CD14-positive monocyte (primary cell): ENCODE measurements at regions not wholly inside any gene's neighbourhood (a gene's known extent, or its start where the extent isn't known, plus 50 kb on each side); places are given as distances from the start of the nearest gene placed in this dataset.

Experiments used
- DNase-seq, 3 donors: peaks; one replicate each; pipeline ENCODE4 v3.0.0-alpha.2; 2011 to 2022
- H2AFZ ChIP-seq: 2 replicates; pipeline ENCODE4 v1.6.0; 2012; ENCODE audit warnings: mild to moderate bottlenecking, low read depth, low read length, inconsistent platforms; ENCODE audit not compliant: insufficient read depth, poor library complexity, severe bottlenecking
- H3K27ac ChIP-seq, 2 donors: 1 replicate in 1 of 2; 2 replicates in 1 of 2; pipeline ENCODE4 v1.5.1; 2012 to 2013; ENCODE audit warnings: low read length in 2 of 2, control low read depth in 1 of 2, inconsistent platforms in 1 of 2, low read depth in 1 of 2, mild to moderate bottlenecking in 1 of 2
- H3K27me3 ChIP-seq, 2 donors: one replicate each; pipeline versions ENCODE4 v1.6.0 to v1.6.1; 2011 to 2013; ENCODE audit warnings: low read length in 2 of 2; ENCODE audit not compliant: control insufficient read depth in 2 of 2, insufficient read depth in 2 of 2
- H3K36me3 ChIP-seq, 2 donors: replicated peaks in 1 of 2; 1 replicate in 1 of 2; 2 replicates in 1 of 2; pipeline versions ENCODE4 v1.5.1 to v1.6.1; 2012 to 2013; ENCODE audit warnings: low read length in 2 of 2, control low read depth in 1 of 2, inconsistent platforms in 1 of 2, mild to moderate bottlenecking in 1 of 2; ENCODE audit not compliant: insufficient read depth in 2 of 2, control insufficient read depth in 1 of 2
- H3K4me1 ChIP-seq, 2 donors: 1 replicate in 1 of 2; 2 replicates in 1 of 2; pipeline versions ENCODE4 v1.5.1 to v1.6.1; 2012 to 2013; ENCODE audit warnings: low read length in 2 of 2, control low read depth in 1 of 2, inconsistent platforms in 1 of 2, mild to moderate bottlenecking in 1 of 2, moderate library complexity in 1 of 2; ENCODE audit not compliant: insufficient read depth in 2 of 2, control insufficient read depth in 1 of 2
- H3K4me2 ChIP-seq: replicated peaks from 2 replicates; pipeline ENCODE3; 2012; ENCODE audit warnings: low read length, moderate library complexity, mild to moderate bottlenecking; ENCODE audit not compliant: poor library complexity, severe bottlenecking; ENCODE audit errors: extremely low read depth
- H3K4me3 ChIP-seq, 3 experiments: fragments of 200-600 bp in 1 of 3; sonication (generic) in 1 of 3; replicated peaks in 1 of 3; 1 replicate in 2 of 3; 2 replicates in 1 of 3; pipeline ENCODE4 v1.5.1; 2011 to 2013; ENCODE audit warnings: low read length in 3 of 3, mild to moderate bottlenecking in 3 of 3, control low read depth in 2 of 3, low read depth in 2 of 3, inconsistent platforms in 1 of 3, moderate library complexity in 1 of 3
- H3K79me2 ChIP-seq: 2 replicates; pipeline ENCODE4 v1.6.0; 2012; ENCODE audit warnings: mild to moderate bottlenecking, control low read depth, inconsistent platforms, low read length, moderate library complexity; ENCODE audit not compliant: insufficient read depth
- H3K9ac ChIP-seq: 2 replicates; pipeline ENCODE4 v1.6.0; 2017; ENCODE audit warnings: low read length, mild to moderate bottlenecking; ENCODE audit not compliant: insufficient read depth, poor library complexity, severe bottlenecking
- H3K9me3 ChIP-seq, 2 donors: replicated peaks in 1 of 2; 1 replicate in 1 of 2; 2 replicates in 1 of 2; pipeline versions ENCODE4 v1.5.1 to v1.6.1; 2012 to 2013; ENCODE audit warnings: low read length in 2 of 2, control low read depth in 1 of 2; ENCODE audit not compliant: control insufficient read depth in 1 of 2, insufficient read depth in 1 of 2
- H4K20me1 ChIP-seq: 2 replicates; pipeline ENCODE4 v1.6.0; 2012; ENCODE audit warnings: mild to moderate bottlenecking, low read length, control low read depth, moderate library complexity; ENCODE audit not compliant: insufficient read depth
- H3K27ac Mint-ChIP-seq, 7 donors: one replicate each; pipeline ENCODE4 v1.8.0; 2020; ENCODE audit warnings: mild to moderate bottlenecking in 7 of 7, mixed read lengths in 7 of 7, moderate library complexity in 6 of 7, inconsistent platforms in 2 of 7
- H3K27me3 Mint-ChIP-seq, 3 donors: one replicate each; pipeline ENCODE4 v1.8.0; 2021 to 2022; ENCODE audit warnings: low read depth in 3 of 3, mild to moderate bottlenecking in 3 of 3, mixed read lengths in 3 of 3, moderate library complexity in 3 of 3, inconsistent platforms in 1 of 3
- H3K36me3 Mint-ChIP-seq, 2 donors: one replicate each; pipeline ENCODE4 v1.8.0; 2020; ENCODE audit warnings: mixed read lengths in 2 of 2, inconsistent platforms in 1 of 2, mild to moderate bottlenecking in 1 of 2
- H3K4me1 Mint-ChIP-seq: one replicate; pipeline ENCODE4 v1.8.0; 2020; ENCODE audit warnings: mild to moderate bottlenecking, mixed read lengths
- H3K4me3 Mint-ChIP-seq, 2 donors: one replicate each; pipeline ENCODE4 v1.8.0; 2020; ENCODE audit warnings: mild to moderate bottlenecking in 2 of 2, mixed read lengths in 2 of 2, moderate library complexity in 1 of 2
- H3K9me3 Mint-ChIP-seq, 7 donors: one replicate each; pipeline ENCODE4 v1.8.0; 2020 to 2022; ENCODE audit warnings: mixed read lengths in 7 of 7, mild to moderate bottlenecking in 6 of 7, moderate library complexity in 6 of 7, inconsistent platforms in 2 of 7
- WGBS: methylation state at CpG from one replicate; pipeline ENCODE4 v1.1.5; 2013; ENCODE audit warnings: missing lambda C conversion rate; ENCODE audit not compliant: insufficient coverage; 5-methylcytosine and 5-hydroxymethylcytosine counted together
- intact Hi-C, 2 donors: fragments of 100-400 bp; cut with micrococcal nuclease; formaldehyde crosslinking; loops; one replicate each; pipeline versions ENCODE4 v1.15.0 to v1.15.1; 2023
- TF ChIP-seq, protein P1 (sequence below): fragments of 200-600 bp; IDR thresholded peaks from one replicate; pipeline ENCODE4 v1.8.0; 2022; ENCODE audit warnings: antibody characterized with exemption, mild to moderate bottlenecking

DNA sequence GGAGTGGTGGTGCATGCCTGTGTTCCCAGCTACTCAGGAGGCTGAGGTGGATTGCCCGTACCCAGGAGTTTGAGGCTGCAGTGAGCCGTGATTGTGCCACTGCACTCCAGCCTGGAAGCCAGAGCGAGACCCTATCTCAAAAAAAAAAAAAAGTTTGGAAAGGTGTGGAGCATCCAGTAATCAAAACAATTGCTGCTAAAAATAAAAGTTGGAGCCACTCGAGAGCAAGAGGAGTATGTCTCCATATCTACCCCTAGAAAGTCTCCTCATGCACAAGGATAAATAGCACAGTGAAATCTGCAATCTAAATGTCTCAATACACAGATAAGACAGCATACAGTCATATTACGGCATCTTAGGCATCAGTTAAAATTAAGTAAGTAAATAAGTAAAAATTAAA is 81.5 kb upstream of the NEBL start:
- intact Hi-C loops = no loop called here
- Mint-ChIP-seq H3K9me3 (peaks cover 0 to 9% (median 0%) of the 10 kb centered on the region in 7 donors), H3K27ac (no peak overlapping the region), H3K4me3 (no peak overlapping the region), H3K36me3 (no peaks in the 10 kb centered on the region), H3K4me1 (no peaks in the 10 kb centered on the region), H3K27me3 (peaks cover 0 to 4% (median 0%) of the 10 kb centered on the region in 3 donors)
- Histone ChIP-seq H3K4me3 (no peak overlapping the region), H2AFZ (no peak overlapping the region), H3K36me3 (no peaks in the 10 kb centered on the region), H3K4me2 (no peak overlapping the region), H3K79me2 (no peaks in the 10 kb centered on the region), H3K27me3 (no peaks in the 10 kb centered on the region), H3K9ac (no peak overlapping the region), H3K9me3 (peaks cover 0 to 3% of the 10 kb centered on the region in 2 donors), H3K4me1 (no peaks in the 10 kb centered on the region), H4K20me1 (no peaks in the 10 kb centered on the region), H3K27ac (no peak overlapping the region)
- no CpG with 5 or more reads among the region's 5 CpGs for WGBS
- TF ChIP-seq, protein P1, sequence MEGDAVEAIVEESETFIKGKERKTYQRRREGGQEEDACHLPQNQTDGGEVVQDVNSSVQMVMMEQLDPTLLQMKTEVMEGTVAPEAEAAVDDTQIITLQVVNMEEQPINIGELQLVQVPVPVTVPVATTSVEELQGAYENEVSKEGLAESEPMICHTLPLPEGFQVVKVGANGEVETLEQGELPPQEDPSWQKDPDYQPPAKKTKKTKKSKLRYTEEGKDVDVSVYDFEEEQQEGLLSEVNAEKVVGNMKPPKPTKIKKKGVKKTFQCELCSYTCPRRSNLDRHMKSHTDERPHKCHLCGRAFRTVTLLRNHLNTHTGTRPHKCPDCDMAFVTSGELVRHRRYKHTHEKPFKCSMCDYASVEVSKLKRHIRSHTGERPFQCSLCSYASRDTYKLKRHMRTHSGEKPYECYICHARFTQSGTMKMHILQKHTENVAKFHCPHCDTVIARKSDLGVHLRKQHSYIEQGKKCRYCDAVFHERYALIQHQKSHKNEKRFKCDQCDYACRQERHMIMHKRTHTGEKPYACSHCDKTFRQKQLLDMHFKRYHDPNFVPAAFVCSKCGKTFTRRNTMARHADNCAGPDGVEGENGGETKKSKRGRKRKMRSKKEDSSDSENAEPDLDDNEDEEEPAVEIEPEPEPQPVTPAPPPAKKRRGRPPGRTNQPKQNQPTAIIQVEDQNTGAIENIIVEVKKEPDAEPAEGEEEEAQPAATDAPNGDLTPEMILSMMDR = no peak
- DNase-seq = no peak

DNA sequence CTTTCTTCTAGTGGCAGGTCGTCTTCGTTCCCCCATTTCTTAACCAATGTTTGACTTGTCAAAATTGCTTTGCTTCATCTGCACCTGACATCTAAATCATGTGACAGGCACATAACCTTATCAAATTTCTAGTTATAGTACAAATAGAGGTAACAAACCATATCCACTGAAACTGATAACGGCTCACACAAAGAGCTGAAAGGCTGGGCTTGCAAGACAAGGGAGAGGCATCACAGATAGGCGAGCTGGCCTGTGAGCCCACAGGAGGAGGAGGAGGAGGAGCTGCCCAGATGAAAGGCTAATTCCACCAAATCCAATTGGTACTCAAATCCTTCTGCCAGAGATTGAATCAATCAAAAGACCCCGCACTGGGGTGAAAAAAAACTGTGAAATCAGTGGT is 80.2 kb upstream of the NEBL start:
- Mint-ChIP-seq H3K4me1 (no peaks in the 10 kb centered on the region), H3K9me3 (peaks cover 0 to 9% (median 0%) of the 10 kb centered on the region in 7 donors)

More for the DNA sequence above, 80.2 kb upstream of the NEBL start:
- no CpG with 5 or more reads among the region's 5 CpGs for WGBS
- intact Hi-C loops = no loop called here
- Histone ChIP-seq H3K36me3 (no peaks in the 10 kb centered on the region), H3K27ac (no peak overlapping the region), H3K9me3 (peaks cover 0 to 3% of the 10 kb centered on the region in 2 donors), H2AFZ (no peak overlapping the region), H3K79me2 (no peaks in the 10 kb centered on the region), H3K27me3 (no peaks in the 10 kb centered on the region), H4K20me1 (no peaks in the 10 kb centered on the region), H3K9ac (no peak overlapping the region), H3K4me2 (no peak overlapping the region), H3K4me3 (no peak overlapping the region), H3K4me1 (no peaks in the 10 kb centered on the region)
- DNase-seq = no peak
- H3K27ac Mint-ChIP-seq = no peak overlapping the region
- H3K27me3 Mint-ChIP-seq = peaks cover 0 to 4% (median 0%) of the 10 kb centered on the region in 3 donors
- TF ChIP-seq, protein P1 = no peak
- H3K4me3 Mint-ChIP-seq = no peak overlapping the region
- H3K36me3 Mint-ChIP-seq = no peaks in the 10 kb centered on the region
